Neuron (in vitro differentiated cells): ENCODE measurements at regions not wholly inside any gene's neighbourhood (a gene's known extent, or its start where the extent isn't known, plus 50 kb on each side); places are given as distances from the start of the nearest gene placed in this dataset.
"Not testable (repeated sequence)": the region's sequence is repeated elsewhere in the genome, so short reads cannot be mapped to it uniquely, and the experiment has no call there.

Experiments used
- H2AFZ ChIP-seq: one replicate; pipeline ENCODE4 v1.6.1; 2013; ENCODE audit warnings: low read depth, mild to moderate bottlenecking, inconsistent platforms, low read length, moderate library complexity
- H3K27me3 ChIP-seq: one replicate; pipeline ENCODE4 v1.6.1; 2013; ENCODE audit warnings: low read length; ENCODE audit not compliant: insufficient read depth
- H3K36me3 ChIP-seq: one replicate; pipeline ENCODE4 v1.6.1; 2013; ENCODE audit warnings: low read length; ENCODE audit not compliant: insufficient read depth
- H3K4me1 ChIP-seq: one replicate; pipeline ENCODE4 v1.6.1; 2013; ENCODE audit warnings: low read length; ENCODE audit not compliant: insufficient read depth
- H3K4me3 ChIP-seq: 2 replicates; pipeline ENCODE4 v1.5.1; 2013; ENCODE audit warnings: mild to moderate bottlenecking, low read length, moderate library complexity
- H3K9me3 ChIP-seq: one replicate; pipeline ENCODE4 v1.6.1; 2013; ENCODE audit warnings: low read length

DNA sequence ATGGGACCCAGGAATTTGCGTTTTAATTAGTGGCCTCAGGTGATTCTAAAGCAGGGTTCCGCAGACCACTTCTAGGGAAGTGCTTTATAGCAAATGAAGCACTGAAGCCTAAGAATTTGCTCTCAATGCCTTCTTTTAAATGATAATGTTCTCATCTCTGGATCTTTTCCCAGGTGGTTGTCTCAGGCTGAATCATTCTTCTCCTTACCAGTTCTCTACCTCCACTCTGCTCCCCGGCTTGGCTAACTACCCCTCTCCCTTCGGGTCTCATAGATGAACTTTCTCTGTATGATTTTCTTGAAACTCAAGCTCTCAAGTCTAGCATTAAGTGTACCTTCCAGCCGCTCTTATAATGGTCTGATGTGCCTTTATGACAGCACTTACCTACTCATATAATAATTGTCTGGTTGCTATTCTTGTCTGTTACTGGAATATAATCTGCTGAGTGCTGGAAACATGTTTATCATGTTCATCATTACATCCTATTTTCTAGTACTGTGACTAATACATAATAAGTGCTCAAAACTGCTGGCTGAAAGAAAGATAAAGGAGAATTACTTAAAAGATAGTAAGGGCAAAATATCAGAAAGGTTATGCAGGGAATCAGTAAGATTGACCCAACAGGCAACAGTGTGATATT is 195.9 kb upstream of the SESN3 start:
- Histone ChIP-seq H3K27me3 (peaks cover 2% of the 10 kb centered on the region), H3K4me1 (no peaks in the 10 kb centered on the region), H3K4me3 (no peak overlapping the region)

DNA sequence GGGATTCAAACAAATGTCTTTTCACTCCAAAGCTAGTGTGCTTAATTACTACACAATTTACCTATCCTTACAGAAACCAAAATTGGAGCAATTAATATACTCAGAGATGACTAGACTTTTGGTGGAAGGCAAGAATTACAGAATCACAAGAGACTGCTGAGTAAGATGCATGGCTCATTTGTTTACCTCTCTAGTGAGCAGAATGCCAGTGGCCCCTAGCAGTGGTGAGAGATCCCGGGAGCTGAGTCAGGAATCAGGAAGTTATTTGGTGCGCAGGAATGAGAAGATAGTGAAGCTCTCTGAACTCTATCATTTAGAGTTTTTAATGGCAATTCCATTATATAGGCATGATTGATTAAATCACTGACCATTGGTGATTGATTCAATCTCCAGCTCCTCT is 188.9 kb upstream of the SESN3 start:
- H3K36me3 ChIP-seq: no peaks in the 10 kb centered on the region
- H3K9me3 ChIP-seq: no peaks in the 10 kb centered on the region
- H3K4me1 ChIP-seq: no peaks in the 10 kb centered on the region
- no peak overlapping the region for H3K4me3 ChIP-seq
- H2AFZ ChIP-seq: no peak overlapping the region
- H3K27me3 ChIP-seq: peaks cover 2% of the 10 kb centered on the region

More for the DNA sequence above, 195.9 kb upstream of the SESN3 start:
- no peaks in the 10 kb centered on the region for H3K36me3 ChIP-seq
- H3K9me3 ChIP-seq: no peaks in the 10 kb centered on the region
- H2AFZ ChIP-seq: no peak overlapping the region

DNA sequence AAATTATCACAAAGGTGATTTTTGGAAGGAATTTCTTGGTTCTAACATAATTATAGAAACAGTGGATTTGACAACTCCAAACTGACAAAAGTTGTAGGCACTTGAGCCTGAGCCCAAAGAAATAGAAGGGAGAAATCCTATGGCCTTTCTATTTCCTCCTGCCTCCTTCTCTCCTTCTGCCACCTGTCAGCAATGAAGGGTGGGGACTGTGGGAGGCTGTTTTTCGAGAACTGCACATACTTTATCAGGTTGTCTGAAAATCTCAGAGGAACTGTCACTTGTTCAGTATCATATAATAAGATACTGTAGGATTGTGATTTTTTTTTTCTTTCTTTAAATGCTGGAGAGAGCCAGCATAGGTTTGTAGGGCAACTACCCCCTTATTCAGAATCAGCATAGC is 187.9 kb upstream of the SESN3 start:
- H3K27me3 ChIP-seq: no peaks in the 10 kb centered on the region
- no peaks in the 10 kb centered on the region for H3K9me3 ChIP-seq
- H3K4me3 ChIP-seq: no peak overlapping the region
- no peaks in the 10 kb centered on the region for H3K4me1 ChIP-seq
- H2AFZ ChIP-seq: no peak overlapping the region
- no peaks in the 10 kb centered on the region for H3K36me3 ChIP-seq

- Histone ChIP-seq H2AFZ (no peak overlapping the region), H3K9me3 (no peaks in the 10 kb centered on the region), H3K4me3 (no peak overlapping the region), H3K4me1 (no peaks in the 10 kb centered on the region), H3K36me3 (no peaks in the 10 kb centered on the region), H3K27me3 (no peaks in the 10 kb centered on the region)
These were observed 186.8 kb upstream of the SESN3 start for GRCh38 chr11:95417832-95418231.

- H3K27me3 ChIP-seq: no peaks in the 10 kb centered on the region
- H2AFZ ChIP-seq: no peak overlapping the region
- H3K4me1 ChIP-seq: no peaks in the 10 kb centered on the region
- no peak overlapping the region for H3K4me3 ChIP-seq
- no peaks in the 10 kb centered on the region for H3K36me3 ChIP-seq
- H3K9me3 ChIP-seq: no peaks in the 10 kb centered on the region
These were observed 184.9 kb upstream of the SESN3 start for GRCh38 chr11:95415837-95416304.

DNA sequence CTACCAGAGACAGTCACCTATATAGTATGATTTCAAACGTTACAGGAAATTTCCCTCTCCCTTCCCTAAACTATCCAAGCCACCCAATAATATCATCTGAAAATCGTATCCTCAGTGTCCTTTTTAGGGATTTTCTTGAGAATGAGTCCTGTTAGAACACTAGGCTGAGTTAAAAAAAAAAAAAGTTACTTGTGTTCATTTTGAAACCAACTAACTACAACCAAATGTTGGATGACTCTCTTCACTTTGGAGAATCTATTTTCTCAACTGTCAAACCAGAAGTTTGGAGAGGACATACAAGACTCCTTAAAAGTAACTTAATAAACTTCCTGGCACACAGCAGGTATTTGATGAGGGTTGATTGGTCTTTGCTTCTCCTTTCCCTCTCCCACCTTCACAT is 183.2 kb upstream of the SESN3 start:
- Histone ChIP-seq H3K9me3 (no peaks in the 10 kb centered on the region), H2AFZ (no peak overlapping the region), H3K4me3 (no peak overlapping the region), H3K36me3 (no peaks in the 10 kb centered on the region), H3K27me3 (no peaks in the 10 kb centered on the region), H3K4me1 (no peaks in the 10 kb centered on the region)

DNA sequence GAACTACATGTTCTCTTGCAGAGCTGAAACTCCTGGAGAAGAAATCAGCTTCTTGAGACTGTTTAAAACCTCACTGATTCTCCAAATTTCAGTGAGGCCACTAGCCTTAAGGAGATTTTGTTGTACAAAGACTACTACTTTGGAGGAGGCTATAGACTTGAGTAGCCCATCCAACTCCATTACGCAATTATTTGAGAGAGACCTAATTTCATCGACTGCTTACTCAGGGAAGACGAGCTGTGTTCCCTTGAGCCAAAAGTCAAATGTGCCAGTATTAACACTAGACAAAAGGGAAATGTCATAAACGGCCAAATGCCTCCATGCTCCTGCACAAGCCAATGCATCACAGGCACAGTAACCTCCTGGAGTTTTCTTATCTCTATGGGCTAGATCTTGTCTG is 182.8 kb upstream of the SESN3 start:
- H3K27me3 ChIP-seq: no peaks in the 10 kb centered on the region
- no peaks in the 10 kb centered on the region for H3K4me1 ChIP-seq
- no peak overlapping the region for H3K4me3 ChIP-seq
- H2AFZ ChIP-seq: no peak overlapping the region
- no peaks in the 10 kb centered on the region for H3K36me3 ChIP-seq
- no peaks in the 10 kb centered on the region for H3K9me3 ChIP-seq

- no peaks in the 10 kb centered on the region for H3K36me3 ChIP-seq
- H3K27me3 ChIP-seq: no peaks in the 10 kb centered on the region
- no peak overlapping the region for H2AFZ ChIP-seq
- no peaks in the 10 kb centered on the region for H3K4me1 ChIP-seq
- no peaks in the 10 kb centered on the region for H3K9me3 ChIP-seq
- H3K4me3 ChIP-seq: no peak overlapping the region
These were observed 182.0 kb upstream of the SESN3 start for GRCh38 chr11:95413021-95413420.

- no peaks in the 10 kb centered on the region for H3K4me1 ChIP-seq
- H3K4me3 ChIP-seq: no peak overlapping the region
- H3K27me3 ChIP-seq: no peaks in the 10 kb centered on the region
- H2AFZ ChIP-seq: no peak overlapping the region
- no peaks in the 10 kb centered on the region for H3K36me3 ChIP-seq
- H3K9me3 ChIP-seq: no peaks in the 10 kb centered on the region
These were observed 181.1 kb upstream of the SESN3 start for GRCh38 chr11:95412074-95412473.

DNA sequence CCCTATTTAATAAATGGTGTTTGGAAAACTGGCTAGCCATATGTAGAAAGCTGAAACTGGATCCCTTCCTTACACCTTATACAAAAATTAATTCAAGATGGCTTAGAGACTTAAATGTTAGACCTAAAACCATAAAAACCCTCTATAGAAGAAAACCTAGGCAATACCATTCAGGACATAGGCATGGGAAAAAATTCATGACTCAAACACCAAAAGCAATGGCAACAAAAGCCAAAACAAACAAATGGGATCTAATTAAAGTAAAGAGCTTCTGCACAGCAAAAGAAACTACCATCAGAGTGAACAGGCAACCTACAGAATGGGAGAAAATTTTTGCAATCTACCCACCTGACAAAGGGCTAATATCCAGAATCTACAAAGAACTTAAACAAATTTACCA is 179.7 kb upstream of the SESN3 start:
- H3K4me1 ChIP-seq, H3K4me3 ChIP-seq, H3K27me3 ChIP-seq, H2AFZ ChIP-seq, H3K9me3 ChIP-seq, H3K36me3 ChIP-seq: not testable (repeated sequence)

GRCh38 chr11:95406271-95406670 is 175.3 kb upstream of the SESN3 start:
- no peaks in the 10 kb centered on the region for H3K27me3 ChIP-seq
- no peaks in the 10 kb centered on the region for H3K4me1 ChIP-seq
- no peak overlapping the region for H2AFZ ChIP-seq
- no peaks in the 10 kb centered on the region for H3K9me3 ChIP-seq
- H3K36me3 ChIP-seq: no peaks in the 10 kb centered on the region
- H3K4me3 ChIP-seq: no peak overlapping the region

GRCh38 chr11:95404370-95404769 is 173.4 kb upstream of the SESN3 start:
- Histone ChIP-seq H3K4me1 (no peaks in the 10 kb centered on the region), H3K36me3 (no peaks in the 10 kb centered on the region)

DNA sequence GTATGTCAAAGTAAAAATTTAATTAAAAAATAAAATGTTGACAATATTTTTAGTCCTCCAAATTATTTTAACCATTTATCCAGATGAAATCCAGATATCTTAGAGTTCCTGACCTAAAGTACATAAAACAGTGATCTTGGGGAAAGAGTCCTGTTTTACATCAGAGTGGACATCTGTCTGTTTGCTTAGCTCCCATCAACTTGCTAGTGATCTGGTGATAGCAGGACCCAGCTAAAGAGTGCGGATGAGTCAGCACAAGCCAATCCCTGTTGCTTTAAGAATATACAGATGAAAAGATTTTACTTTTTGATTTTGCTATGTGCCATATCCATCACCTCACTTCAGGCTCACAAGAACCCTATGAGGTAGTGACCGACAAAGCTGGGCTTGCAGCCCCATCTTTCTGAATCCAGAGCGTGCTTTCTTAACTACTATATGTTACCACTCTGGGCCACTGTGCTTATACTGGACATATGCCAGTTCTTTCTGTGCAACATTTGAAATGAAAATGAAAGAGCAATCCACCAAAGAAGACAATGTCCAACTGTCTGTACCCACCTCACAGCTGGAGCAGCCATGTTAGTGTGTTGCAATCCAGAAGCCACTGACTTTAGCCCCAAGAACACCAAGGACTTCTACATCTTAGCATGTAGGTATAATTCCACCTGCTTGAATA is 167.6 kb upstream of the SESN3 start:
- Histone ChIP-seq H3K36me3 (no peaks in the 10 kb centered on the region), H3K4me1 (no peaks in the 10 kb centered on the region), H3K27me3 (no peaks in the 10 kb centered on the region), H3K9me3 (no peaks in the 10 kb centered on the region), H3K4me3 (no peak overlapping the region), H2AFZ (no peak overlapping the region)

More at GRCh38 chr11:95404370-95404769, 173.4 kb upstream of the SESN3 start:
- no peaks in the 10 kb centered on the region for H3K9me3 ChIP-seq
- no peaks in the 10 kb centered on the region for H3K27me3 ChIP-seq
- no peak overlapping the region for H3K4me3 ChIP-seq
- H2AFZ ChIP-seq: no peak overlapping the region

DNA sequence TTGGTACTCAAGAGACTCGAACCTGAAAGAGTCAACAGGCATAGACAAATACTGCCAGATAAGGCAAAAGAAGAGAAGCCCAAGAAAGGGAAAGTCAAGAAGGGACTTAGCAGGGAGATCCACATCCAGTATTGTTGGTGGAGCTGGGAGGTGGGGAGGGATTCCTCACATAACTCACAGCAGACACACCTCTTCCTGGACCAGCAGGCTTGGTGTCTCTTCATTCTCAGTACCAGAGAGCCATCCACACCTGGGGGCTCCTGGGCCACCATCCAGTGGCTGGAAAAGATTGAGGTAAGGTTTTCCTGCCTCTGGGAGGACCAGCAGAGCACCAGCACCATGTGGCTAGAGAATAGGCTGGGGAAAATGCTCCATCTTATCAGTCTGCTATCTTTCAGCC is 161.6 kb upstream of the SESN3 start:
- no peaks in the 10 kb centered on the region for H3K36me3 ChIP-seq
- H3K9me3 ChIP-seq: no peaks in the 10 kb centered on the region
- no peaks in the 10 kb centered on the region for H3K4me1 ChIP-seq
- no peaks in the 10 kb centered on the region for H3K27me3 ChIP-seq
- H3K4me3 ChIP-seq: no peak overlapping the region
- H2AFZ ChIP-seq: no peak overlapping the region
